NCI-H128 (cell line): ENCODE measurements at regions not wholly inside any gene's neighbourhood (a gene's known extent, or its start where the extent isn't known, plus 50 kb on each side); places are given as distances from the start of the nearest gene placed in this dataset.
"Not testable (repeated sequence)": the region's sequence is repeated elsewhere in the genome, so short reads cannot be mapped to it uniquely, and the experiment has no call there.

Source experiments
- DNase-seq: peaks from one replicate; lab custom pipeline; 2025; ENCODE audit not compliant: unreplicated experiment; lab: John Stamatoyannopoulos, UW

DNA sequence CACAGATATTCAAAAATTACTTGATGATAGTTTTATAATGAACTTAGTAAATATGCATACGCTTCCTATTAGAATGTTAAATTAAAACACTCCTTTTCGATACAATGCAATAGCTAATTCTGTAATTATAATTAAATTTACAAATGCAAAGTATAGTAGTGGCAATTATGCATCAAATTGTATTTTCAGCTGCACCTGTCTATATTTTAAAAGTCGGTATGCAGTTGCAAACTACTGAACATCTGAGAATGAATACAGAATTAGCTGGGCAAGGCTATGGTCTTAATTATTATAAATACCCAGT lies 110.4 kb upstream of the ARHGAP42 start:
- no peak for DNase-seq

DNA sequence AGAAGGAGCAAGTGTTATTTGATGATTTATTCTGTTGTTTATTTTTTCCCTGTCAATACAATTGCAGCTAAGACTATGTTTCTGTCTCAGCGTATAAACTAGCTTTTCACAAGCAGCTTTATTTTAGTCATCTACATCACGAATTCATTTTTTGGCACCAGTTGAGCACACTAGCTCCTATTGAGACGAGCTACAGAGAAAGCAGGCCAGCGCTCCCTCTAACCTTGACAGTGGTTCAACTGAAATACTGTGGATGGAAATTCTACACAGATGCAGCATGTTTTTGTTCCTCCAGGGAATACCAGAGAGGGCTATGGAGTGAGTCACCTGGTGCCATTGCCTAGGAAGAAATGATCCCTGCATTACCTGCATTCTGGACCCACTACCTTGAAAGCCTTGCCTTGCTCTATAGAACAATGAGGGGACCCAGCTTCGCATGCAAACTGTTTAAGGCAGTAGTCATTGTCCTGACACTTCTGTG lies 108.2 kb upstream of the ARHGAP42 start:
- no peak for DNase-seq

DNA sequence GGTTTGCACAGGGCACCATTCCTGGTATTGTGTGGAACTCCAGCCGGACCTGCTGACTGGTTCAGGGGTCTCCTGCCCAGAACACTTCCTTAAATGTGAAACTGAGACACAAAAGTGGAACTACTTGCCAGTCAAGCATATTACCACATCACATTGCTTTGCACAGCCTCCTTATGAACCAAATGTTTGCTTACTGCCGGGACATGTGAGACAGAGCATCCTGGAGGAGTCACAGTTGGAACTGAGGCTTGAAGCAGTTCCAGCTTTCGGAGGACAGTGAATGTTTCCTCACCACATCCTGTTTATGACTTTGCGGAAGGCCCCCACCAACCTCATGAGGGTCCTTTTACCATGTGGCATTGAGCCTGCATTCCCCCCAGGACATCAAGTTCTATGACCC lies 105.8 kb upstream of the ARHGAP42 start:
- DNase-seq: no peak

DNA sequence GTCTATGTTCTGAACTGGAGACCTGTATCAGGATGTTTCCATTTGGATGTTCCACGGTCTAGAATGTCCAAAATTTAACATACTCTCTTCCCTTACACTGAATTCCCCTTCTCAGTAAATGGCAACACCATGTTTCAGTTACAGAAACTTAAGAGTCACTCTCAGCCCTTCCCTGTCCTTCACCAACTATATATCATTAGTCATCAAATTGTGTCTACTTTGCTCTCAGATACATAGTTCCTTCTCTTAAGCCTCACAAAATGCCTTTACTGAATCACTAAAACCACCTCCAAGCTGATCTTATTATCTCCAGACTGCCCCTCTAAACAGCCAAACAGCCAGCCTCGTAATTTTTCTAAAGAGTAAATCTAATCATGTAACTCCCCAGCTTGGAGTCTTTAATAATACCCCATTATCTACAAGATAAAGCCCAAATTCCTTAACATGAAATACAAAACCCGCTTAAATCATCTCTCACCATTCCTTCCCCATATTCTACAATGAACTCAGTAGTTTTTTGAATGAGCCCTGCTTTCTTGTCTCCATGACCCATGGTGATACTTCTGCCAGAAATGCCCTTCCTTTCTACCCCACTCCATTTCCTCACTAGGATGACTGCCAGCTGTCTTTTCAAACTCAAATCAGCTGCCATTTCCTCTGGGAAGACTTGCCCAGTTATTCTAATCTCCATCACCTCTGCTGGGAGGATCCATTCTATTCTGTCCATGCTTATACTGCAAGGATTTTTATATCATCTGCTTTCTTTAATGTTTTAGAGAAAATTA lies 102.7 kb upstream of the ARHGAP42 start:
- no peak for DNase-seq

DNA sequence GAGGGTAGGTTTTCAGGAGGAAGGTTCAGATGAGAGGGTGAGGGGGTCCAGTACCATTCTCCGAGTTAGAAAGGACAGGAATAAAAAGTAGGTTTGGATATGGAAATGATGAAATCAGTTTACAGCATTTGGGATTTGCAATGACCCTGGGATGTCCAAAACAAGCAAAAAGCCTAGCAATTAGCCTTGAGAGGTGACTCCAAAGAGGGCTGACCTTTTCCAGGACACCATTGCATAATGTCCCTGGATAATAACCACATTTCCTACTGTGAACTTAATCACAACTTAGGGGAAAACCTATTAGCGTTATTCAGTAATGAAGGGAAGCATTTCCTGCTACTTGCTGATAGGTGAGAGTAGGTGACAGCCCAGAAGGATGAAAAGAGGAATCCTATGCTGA lies 101.4 kb upstream of the ARHGAP42 start:
- no peak for DNase-seq

DNA sequence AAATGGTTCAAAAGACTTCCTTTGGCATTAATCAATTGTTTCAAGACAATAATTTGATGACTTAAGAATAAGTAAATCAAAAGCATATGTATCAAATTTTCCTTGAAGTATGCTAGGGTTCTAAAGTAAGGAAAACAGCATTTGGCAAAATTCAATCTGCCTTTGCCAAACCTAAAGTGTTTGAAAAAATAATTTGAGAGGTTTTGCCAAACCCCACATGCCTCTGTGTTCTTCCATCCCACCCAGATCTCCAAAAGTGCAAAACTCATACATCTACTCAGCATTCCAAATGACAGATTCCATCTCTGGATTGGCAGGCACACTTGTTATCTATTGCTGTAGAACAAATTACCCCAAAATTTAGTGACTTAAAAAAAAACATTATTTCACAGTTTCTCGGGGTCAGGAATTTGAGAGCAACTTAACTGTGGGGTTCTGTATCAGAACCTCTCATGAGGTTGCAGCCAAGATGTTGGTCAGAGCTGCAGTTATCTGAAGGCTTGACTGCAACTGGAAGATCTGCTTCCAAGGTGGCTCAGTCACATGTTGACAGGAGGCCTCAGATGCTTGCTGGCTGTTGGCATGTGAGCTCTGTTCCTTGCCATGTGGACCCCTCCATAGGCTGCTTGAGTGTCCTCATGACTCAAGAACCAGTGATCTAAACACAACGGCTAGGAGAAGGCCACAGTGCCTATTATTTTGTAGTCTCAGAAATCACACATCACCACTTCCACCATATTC lies 100.6 kb upstream of the ARHGAP42 start:
- DNase-seq: no peak

DNA sequence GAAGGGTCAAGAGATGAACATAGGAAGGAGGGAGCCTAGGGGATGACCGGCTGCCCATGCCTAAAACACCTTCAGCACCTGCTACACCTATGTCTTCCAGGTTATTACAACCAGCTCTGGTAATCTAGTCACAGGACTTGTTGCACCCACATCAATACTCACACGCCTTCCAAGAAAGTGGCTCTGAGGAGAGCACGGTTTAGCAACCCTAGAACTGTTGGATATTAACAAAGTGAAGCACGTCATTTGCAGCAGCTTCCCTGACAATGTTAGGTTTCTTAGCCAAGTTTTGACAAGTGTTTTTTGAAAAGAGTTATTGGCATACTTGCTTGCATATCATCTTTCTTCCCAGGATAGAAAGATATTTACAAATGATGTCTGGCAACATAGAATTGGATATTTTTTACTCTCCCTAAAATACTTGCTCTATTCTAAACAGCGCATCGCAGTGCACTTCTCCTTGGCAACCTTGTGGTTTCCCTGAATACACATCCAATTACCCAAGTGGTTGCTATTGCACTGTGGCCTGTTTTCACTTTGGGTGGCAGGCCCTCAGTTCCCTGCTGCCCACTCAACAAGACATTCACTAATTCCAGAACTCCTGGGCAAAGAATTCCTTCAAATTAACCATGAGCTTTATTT lies 94.3 kb upstream of the ARHGAP42 start:
- DNase-seq: no peak

DNA sequence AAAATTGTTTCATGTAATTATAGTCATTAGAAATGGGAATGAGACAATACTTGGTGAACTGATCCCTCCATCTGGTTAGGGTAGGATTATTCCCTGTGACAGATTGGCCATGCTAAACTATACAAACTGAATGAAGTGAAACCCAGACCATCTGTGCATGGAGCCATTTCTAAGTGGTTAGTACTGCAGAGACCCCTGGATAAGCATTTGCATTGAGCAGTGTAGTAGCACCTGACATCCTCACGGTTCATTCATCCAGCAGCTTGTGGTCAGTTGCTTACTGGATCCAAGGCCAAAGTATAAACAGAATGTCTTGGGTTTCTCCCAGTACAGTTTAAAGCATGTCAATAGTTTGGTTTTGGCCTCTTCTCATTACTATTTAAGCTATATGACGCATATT lies 93.8 kb upstream of the ARHGAP42 start:
- no peak for DNase-seq

DNA sequence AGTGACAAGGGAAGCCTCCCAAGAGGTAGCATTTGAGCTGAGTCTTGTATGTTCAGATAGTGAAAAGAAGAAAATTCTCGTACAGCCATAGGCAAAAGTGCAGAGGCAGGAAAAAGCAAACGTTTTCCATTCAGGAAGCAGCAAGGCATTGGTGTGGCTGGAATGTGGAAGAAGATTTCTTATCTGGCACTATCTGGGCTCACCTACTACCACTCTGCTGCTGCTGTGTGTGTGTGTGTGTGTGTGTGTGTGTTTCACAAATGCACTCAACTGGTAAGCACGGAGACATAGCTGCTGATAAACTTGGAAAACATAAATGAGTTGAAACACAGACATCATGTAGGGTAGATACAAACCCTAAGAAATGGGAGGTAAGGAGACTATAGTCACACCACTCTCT lies 92.8 kb upstream of the ARHGAP42 start:
- no peak for DNase-seq

DNA sequence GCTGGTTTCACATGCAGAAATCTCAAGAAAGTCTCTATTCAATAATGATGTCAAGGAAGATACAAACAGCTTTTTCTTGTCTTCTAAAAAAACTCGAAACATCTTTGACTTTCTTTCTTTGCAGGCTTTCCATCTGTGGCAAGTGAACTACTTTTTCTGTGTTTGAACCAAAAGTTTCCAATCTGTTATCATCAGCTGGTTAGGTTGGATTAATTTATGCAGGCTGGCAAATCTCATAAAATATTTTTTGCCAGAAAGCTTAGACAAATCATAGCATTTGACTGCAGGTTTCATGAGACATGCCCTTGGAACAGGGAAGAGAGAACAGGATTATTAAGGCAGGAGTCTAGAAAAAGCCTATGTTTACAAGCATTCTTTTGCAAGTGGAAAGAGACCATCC lies 86.1 kb upstream of the ARHGAP42 start:
- DNase-seq: no peak

DNA sequence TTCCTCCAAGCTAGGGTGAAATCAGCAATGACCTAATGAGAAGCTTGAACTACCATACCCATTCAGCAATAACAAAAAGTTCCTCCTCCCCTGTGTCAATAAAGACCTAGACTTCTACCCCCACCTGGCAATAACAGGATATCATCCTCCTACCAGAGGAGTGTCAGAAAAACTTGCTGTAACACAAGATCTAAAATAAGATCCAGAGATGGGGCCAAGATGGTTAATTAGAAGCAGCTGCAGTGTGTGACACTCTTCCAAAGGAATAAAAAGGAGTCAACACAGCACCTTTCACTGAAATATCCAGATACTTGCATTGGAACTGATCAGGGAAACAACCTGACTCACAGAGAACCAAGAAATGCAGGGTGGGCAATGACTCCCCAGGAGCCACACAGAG lies 84.4 kb upstream of the ARHGAP42 start:
- no peak for DNase-seq

DNA sequence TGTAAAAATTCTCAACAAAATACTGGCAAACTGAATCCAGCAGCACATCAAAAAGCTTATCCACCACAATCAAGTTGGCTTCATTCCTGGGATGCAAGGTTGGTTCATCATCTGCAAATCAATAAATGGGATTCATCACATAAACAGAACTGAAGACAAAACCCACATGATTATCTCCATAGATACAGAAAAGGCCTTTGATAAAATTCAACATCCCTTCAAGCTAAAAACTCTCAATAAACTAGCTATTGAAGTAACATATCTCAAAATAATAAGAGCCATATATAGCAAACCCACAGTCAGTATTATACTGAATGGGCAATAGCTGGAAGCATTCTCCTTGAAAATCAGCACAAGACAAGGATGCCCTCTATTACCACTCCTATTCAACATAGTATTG lies 79.3 kb upstream of the ARHGAP42 start:
- not testable (repeated sequence) for DNase-seq

DNA sequence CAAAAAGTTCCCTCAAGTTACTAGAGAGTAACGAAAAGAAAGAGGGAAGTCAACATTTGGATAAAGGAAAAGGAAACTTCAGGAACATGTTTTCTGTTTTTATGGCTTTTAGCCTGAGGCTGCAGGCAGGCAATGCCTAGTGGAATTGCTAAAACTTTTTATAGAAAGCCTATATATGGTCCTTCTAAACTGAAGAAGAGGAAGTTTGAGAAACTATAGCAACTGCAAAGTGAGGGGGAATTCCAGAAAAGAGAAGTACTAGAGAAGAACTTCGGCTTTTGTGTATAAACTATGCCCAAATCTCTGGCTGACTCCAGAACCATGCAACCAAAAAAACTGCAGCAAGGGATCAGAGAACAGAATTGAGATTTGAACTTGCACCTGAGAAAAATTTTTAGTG lies 74.3 kb upstream of the ARHGAP42 start:
- DNase-seq: no peak

DNA sequence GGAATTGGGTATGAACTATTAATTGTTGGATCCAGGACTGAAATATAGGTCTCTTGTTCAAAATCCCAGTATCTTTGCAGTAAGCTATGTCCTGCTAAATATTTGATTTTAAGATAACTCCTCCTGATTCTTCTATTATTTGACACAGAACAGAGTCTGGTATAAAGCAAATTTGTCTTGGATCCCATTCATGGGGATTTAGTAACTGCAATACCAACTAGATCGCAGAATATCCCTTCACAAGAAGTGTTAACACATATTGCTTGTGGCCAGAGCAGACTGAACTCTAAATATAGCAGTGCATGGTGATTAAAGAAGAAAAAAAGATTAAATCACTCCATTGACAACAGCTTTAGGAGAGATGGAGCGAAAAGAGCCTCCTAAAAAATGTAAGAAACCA lies 68.2 kb upstream of the ARHGAP42 start:
- DNase-seq: no peak

DNA sequence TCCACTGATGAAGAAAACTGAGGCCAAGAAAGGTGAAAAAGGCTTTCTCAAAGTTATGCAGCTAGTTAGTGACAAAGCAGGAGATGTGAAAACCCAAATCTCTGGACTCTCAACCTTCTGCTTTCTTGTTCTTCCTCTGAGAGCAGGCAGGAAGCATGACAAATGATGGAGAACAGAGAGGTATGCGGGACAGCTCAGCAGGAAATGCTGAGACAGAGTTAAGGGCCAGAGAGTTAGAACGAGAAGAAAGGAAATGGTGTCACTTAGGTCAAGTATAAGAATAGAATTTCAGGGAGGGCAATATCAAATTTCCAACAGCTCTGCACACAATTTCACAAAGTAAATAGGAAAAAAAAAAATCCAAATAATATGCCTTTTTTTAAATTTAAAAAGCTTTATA lies 67.6 kb upstream of the ARHGAP42 start:
- DNase-seq: no peak

DNA sequence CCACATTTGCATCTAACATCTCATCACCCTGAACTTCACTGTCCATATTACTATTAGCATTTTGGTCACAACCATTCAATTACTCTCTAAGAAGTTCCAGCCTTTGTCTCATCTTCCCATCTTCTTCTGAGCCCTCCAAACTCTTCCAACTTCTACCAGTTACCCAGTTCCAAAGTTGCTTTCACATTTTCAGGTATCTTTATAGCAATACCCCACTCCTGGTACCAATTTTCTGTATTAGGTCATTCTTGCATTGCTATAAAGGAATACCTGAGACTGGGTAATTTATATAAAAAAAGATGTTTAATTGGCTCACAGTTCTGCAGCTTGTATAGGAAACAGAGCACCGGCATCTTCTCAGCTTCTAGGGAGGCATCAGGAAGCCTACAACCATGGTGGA lies 64.7 kb upstream of the ARHGAP42 start:
- no peak for DNase-seq

DNA sequence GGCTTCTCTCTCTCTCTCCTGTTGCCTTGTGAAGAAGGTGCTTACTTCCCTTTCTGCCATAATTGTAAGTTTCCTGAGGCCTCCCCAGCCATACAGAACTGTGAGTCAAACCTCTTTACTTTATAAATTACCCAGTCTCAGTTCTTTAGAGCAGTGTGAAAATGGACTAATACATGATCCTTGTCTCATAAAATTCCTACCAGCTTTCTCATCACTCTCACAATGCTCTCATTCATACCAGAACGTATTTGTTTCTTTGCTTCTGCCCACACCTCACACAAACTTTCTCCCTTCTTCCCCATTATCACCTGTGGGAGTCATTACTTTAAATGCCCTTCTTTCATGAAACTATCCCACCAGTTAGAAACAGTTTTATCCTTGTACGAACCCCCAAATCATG lies 62.7 kb upstream of the ARHGAP42 start:
- no peak for DNase-seq

DNA sequence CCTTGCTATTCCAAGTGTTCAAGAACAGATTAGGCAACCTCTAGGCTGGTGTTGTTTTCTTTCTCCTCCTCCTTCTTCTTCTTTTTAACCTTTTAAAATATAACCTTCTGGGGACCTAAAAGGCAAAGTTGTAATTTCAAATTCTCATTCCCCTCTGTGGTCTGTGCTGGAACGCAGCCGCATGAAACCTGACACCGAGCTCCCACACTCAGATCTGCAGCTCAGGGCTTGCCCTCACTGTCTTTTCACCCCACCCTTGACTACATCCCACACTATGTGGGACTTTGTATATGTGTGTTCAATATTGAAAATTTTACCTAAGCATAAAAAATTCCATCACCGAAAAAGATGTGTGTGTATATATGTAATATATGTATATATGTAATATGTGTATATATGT lies 62.0 kb upstream of the ARHGAP42 start:
- DNase-seq: no peak

DNA sequence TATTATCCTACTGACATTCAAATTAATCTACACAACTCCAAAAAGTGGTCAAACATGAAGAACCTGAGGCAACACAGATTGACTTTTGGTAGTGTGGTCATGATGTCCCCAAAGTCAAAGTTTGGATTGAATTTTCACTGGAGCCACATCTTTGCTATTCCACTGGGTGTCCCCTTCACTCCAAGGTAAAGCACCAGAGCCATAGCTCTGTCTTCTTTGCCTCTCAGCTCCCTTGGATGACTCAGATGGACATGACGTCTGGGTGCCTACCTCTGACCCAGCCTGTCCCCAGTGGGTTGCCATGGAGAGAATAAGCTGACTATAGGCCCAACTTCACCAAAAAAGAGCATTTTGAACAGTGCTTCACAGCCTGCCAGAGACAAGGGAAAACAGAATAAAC lies 57.4 kb upstream of the ARHGAP42 start:
- DNase-seq: no peak

DNA sequence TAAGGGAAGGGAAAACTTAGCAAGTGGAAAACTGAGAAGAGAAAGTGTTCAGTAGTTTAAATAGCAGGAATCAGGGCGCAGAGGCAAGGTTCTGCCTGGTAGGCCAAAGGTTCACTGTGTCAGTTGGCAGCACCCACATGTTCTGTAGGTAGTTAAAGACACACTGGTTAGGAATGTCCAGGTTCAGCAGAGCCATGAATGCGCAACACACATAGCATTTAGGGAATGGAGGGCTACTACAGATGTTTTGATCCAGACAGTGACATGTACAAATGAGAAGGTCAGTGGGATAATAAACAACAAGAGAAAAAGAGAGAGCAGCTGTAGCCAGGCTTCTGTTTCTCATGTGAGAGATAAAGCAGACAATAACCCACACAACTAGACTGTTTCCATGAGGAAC lies 56.2 kb upstream of the ARHGAP42 start:
- no peak for DNase-seq

DNA sequence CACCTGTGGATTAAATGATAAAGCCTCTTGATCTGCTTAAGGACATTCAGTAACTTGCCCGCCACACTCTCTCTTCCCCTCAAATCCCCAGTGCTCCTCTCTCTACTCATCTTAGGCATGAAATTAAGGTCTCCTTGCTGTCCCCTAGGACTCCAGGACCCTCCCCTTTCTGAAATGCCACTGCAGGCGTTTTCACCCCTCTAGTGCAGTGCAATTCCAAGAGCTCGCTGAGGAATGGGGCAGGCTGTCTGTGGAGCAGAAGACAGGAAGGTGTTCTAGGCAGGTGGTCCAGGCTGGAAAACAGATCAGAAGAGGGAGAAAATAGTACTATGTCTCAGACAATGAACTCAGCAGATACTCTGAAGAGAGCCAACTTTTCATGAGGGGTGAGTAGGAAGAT lies 55.8 kb upstream of the ARHGAP42 start:
- no peak for DNase-seq

DNA sequence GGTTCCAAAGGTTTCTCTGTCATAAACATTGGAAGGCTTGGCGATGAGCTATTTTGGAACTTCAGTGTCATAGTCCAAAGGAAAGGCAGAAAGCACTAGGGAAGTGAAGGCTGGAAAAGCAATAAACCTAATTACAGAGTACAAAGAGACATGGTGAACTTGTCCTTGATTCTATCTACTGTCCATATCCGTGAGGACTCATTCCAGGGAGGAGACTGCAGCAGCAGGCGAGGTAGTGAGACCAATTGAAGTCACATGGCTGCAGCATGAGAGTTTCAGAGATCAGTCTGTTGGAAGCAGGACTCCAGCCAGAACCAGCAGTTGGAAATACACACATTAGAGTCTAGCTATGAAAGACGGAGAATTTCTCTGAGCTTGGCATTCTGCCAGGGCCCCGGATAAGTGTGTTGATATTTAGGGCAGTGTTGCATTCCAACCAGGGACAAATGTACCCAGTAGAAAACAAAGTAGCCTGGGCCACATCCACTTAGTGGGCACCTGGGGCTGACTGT lies 54.1 kb upstream of the ARHGAP42 start:
- no peak for DNase-seq
